ENCODE measurements at regions not wholly inside any gene's neighbourhood (a gene's known extent, or its start where the extent isn't known, plus 50 kb on each side); places are given as distances from the start of the nearest gene placed in this dataset.

DNA sequence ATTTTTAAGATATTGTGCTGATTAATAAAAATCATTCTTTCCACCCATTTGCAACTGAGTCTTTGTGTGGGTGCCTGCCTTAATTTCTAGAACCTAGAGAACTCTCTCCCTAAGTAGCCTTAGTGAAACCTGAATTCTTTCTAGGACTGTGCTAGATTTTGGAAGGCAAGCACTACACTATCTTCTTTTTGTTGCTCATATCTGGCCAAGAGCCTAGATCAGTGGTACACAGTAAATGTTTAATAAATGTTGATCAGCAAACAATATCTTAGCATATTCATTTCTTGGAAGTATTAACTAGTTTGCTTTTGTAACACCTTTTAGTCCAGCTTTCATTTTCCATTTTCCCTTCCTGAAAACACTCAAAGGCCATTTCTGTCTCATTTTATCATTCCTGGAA lies 108.5 kb upstream of the CARMIL1 start:
- no peaks in the 10 kb centered on the region for H3K9me3 ChIP-seq (ENCODE audit: control insufficient read depth, insufficient read depth, low read length)
- H3K4me1 ChIP-seq (ENCODE audit: control insufficient read depth, insufficient read depth, low read length), result no peaks in the 10 kb centered on the region
- no peaks in the 10 kb centered on the region for H3K36me3 ChIP-seq (ENCODE audit: control insufficient read depth, insufficient read depth, low read length)
- no peak overlapping the region for H3K4me3 ChIP-seq (ENCODE audit: low read depth, low read length)
- no peaks in the 10 kb centered on the region for H3K27me3 ChIP-seq (ENCODE audit: control insufficient read depth, insufficient read depth, low read length)
- H3K9ac ChIP-seq (ENCODE audit: low read depth, low read length), result no peak overlapping the region

DNA sequence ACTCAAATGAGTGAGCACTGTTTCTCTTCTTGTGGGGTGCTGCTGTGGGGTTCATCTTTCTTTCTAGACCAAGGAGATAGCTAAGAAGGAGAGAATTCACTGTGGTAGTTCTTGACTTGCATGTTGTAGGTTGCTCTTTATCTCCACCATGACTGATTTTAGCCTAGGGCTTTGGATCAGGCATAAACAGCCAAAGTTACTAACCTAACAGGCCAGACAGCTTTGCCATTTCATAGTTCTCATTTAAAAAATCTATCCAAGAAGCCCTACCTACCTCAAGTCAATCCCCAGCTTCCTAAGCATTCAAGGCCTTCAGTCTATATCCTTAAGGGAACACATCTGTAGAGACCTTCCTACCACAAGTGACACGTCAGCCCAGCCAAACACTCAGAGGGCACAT lies 107.9 kb upstream of the CARMIL1 start:
- Histone ChIP-seq H3K4me3 (ENCODE audit: low read depth, low read length) (no peak overlapping the region), H3K27me3 (ENCODE audit: control insufficient read depth, insufficient read depth, low read length) (no peaks in the 10 kb centered on the region), H3K4me1 (ENCODE audit: control insufficient read depth, insufficient read depth, low read length) (peaks cover 2% of the 10 kb centered on the region), H3K9me3 (ENCODE audit: control insufficient read depth, insufficient read depth, low read length) (no peaks in the 10 kb centered on the region), H3K36me3 (ENCODE audit: control insufficient read depth, insufficient read depth, low read length) (no peaks in the 10 kb centered on the region), H3K9ac (ENCODE audit: low read depth, low read length) (no peak overlapping the region)

DNA sequence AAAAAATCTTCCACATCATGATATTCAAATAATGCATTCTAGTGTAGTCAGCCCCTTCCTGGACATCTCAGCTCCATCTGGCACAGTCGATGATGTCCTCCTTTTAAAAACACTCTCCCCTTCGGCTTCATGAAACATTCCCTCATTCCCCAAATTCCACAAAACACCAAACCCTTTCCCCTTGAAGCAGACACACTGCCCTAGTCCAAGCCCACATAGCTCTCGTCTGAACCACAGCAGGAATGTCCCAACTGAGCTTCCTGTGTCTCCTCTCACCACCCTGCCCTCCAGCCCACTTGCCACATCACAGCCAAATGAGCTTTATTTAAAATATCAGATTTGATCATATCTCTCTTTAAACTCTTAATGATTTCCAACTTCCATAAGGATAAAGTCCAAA lies 106.4 kb upstream of the CARMIL1 start:
- Histone ChIP-seq H3K36me3 (ENCODE audit: control insufficient read depth, insufficient read depth, low read length) (no peaks in the 10 kb centered on the region), H3K9me3 (ENCODE audit: control insufficient read depth, insufficient read depth, low read length) (no peaks in the 10 kb centered on the region), H3K4me1 (ENCODE audit: control insufficient read depth, insufficient read depth, low read length) (peaks cover 2% of the 10 kb centered on the region), H3K27me3 (ENCODE audit: control insufficient read depth, insufficient read depth, low read length) (no peaks in the 10 kb centered on the region), H3K4me3 (ENCODE audit: low read depth, low read length) (no peak overlapping the region), H3K9ac (ENCODE audit: low read depth, low read length) (no peak overlapping the region)

DNA sequence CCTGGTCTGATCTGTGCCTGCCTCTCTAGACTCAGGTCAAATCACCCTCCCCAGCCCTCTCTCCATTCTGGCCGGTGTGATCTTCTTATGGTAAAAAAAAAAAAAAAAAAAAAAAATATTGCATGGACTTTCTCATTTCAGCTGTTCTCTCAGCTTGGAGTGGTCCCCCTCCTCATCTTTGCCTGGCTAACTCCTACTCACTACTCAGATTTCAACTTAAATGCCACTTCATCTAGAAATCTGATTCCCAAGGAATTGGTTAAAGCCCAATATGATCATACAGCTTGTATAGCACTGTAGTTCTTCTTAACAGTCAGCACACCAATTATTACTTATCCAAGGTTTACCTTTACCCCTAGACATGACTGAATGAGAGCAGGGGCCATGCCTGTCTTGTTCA lies 105.9 kb upstream of the CARMIL1 start:
- H3K9me3 ChIP-seq (ENCODE audit: control insufficient read depth, insufficient read depth, low read length), result no peaks in the 10 kb centered on the region
- no peak overlapping the region for H3K4me3 ChIP-seq (ENCODE audit: low read depth, low read length)
- H3K36me3 ChIP-seq (ENCODE audit: control insufficient read depth, insufficient read depth, low read length), result no peaks in the 10 kb centered on the region
- no peaks in the 10 kb centered on the region for H3K27me3 ChIP-seq (ENCODE audit: control insufficient read depth, insufficient read depth, low read length)
- H3K4me1 ChIP-seq (ENCODE audit: control insufficient read depth, insufficient read depth, low read length), result peaks cover 2% of the 10 kb centered on the region
- H3K9ac ChIP-seq (ENCODE audit: low read depth, low read length), result no peak overlapping the region

DNA sequence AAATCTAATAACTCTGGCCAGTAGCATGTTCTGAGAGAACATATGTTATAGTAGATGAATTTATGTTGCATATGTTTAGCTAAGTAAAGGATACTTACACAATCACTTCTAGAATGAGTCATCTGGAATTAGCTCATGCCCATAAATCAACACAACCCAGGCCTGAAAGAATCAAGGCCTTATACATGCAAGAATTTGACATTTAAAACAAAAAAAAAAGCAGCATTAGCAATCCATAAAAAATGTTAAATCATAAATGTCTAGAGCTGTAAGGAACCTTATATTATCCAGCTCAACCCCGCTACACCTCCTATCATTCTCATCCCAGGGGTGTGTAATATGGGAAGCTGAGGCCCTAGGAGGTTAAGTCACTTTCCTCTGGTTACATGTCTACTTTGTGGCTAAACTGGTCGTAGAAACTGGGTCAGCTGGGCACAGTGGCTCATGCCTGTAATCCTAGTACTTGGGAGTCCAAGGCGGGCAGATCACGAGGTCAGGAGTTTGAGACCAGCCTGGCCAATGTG lies 105.2 kb upstream of the CARMIL1 start:
- H3K9me3 ChIP-seq (ENCODE audit: control insufficient read depth, insufficient read depth, low read length), result no peaks in the 10 kb centered on the region
- H3K4me3 ChIP-seq (ENCODE audit: low read depth, low read length), result no peak overlapping the region
- H3K4me1 ChIP-seq (ENCODE audit: control insufficient read depth, insufficient read depth, low read length), result peaks cover 2% of the 10 kb centered on the region
- no peaks in the 10 kb centered on the region for H3K36me3 ChIP-seq (ENCODE audit: control insufficient read depth, insufficient read depth, low read length)
- no peaks in the 10 kb centered on the region for H3K27me3 ChIP-seq (ENCODE audit: control insufficient read depth, insufficient read depth, low read length)
- no peak overlapping the region for H3K9ac ChIP-seq (ENCODE audit: low read depth, low read length)

DNA sequence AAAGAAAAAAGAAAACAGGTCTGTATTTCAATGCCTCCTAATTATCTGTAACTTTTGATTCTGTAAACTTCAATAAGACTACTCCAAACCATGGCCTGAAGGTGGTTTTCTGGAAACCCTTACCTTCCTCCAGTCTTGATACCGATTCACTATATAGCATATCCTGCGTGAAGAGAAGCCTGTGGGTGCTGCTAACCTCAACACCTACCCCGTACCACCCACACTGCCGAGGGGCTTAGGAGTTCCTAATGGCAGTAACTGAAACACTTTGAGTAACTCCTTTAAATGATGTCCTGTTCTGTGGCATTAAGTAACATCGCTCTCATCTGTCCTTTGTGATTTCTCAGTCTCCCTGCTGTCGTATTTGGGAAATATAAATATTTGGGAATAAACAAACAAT lies 104.5 kb upstream of the CARMIL1 start:
- Histone ChIP-seq H3K4me1 (ENCODE audit: control insufficient read depth, insufficient read depth, low read length) (peaks cover 2% of the 10 kb centered on the region), H3K9me3 (ENCODE audit: control insufficient read depth, insufficient read depth, low read length) (no peaks in the 10 kb centered on the region), H3K36me3 (ENCODE audit: control insufficient read depth, insufficient read depth, low read length) (no peaks in the 10 kb centered on the region), H3K4me3 (ENCODE audit: low read depth, low read length) (no peak overlapping the region), H3K27me3 (ENCODE audit: control insufficient read depth, insufficient read depth, low read length) (no peaks in the 10 kb centered on the region), H3K9ac (ENCODE audit: low read depth, low read length) (no peak overlapping the region)

DNA sequence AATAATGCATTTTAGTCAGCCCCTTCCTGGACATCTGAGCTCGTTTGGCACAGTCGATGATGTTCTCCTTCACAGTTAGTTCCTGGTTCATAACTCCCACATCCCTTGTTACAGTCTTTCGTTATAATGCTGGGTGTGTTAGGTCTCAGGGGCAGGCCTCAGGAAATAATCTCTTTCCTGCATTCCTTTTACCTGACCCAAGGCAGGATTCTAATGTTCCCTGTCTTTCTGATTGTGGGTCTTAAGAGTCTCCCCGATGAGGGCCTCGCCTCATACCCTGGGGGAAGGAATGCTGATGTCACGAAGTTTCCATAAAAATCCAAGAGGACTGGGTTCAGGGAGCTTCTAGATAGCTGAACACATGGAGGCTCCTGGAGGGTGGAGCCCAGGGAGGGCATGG lies 104.0 kb upstream of the CARMIL1 start:
- Histone ChIP-seq H3K4me3 (ENCODE audit: low read depth, low read length) (no peak overlapping the region), H3K9me3 (ENCODE audit: control insufficient read depth, insufficient read depth, low read length) (no peaks in the 10 kb centered on the region), H3K9ac (ENCODE audit: low read depth, low read length) (no peak overlapping the region), H3K36me3 (ENCODE audit: control insufficient read depth, insufficient read depth, low read length) (no peaks in the 10 kb centered on the region), H3K27me3 (ENCODE audit: control insufficient read depth, insufficient read depth, low read length) (no peaks in the 10 kb centered on the region), H3K4me1 (ENCODE audit: control insufficient read depth, insufficient read depth, low read length) (peaks cover 2% of the 10 kb centered on the region)

DNA sequence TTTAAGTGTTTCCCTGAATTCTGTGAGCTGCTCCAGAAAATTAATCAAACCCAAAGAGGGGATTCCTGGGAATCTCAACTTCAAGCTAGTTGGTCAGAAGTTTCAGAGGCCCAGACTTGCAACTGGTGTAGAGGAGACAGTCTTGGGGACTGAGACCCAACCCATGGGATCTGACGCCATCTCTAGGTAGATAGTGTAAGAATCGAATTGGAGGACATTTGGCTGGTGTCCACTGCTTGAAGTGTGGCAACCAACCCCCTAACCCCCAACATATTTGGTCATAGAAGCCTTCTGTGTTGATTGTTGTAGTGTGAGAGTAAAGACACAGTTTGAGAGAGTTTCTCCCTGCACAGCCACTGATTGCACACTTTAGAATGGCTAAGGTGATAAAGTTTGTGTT lies 103.5 kb upstream of the CARMIL1 start:
- Histone ChIP-seq H3K9ac (ENCODE audit: low read depth, low read length) (no peak overlapping the region), H3K36me3 (ENCODE audit: control insufficient read depth, insufficient read depth, low read length) (no peaks in the 10 kb centered on the region), H3K9me3 (ENCODE audit: control insufficient read depth, insufficient read depth, low read length) (no peaks in the 10 kb centered on the region), H3K4me1 (ENCODE audit: control insufficient read depth, insufficient read depth, low read length) (peaks cover 2% of the 10 kb centered on the region), H3K4me3 (ENCODE audit: low read depth, low read length) (no peak overlapping the region), H3K27me3 (ENCODE audit: control insufficient read depth, insufficient read depth, low read length) (no peaks in the 10 kb centered on the region)

DNA sequence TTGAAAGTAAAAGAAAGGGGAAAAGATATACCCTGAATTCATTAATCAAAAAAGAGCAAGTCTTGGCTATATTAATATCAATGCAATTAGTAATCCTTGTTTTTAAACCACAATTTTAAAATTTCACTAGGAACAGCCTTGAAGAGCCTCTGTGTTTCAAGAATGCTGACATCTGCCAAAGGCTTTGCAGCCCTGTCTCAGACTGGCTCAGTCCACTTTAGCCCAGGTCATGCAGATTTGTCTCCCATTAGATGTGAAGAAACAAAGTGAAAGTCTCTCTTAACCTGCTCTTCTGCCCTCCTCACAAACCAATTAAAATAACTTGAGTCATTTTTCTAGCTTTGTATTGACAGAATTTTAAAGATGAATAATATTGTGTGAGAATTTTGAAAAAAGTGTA lies 102.7 kb upstream of the CARMIL1 start:
- Histone ChIP-seq H3K9ac (ENCODE audit: low read depth, low read length) (no peak overlapping the region), H3K4me3 (ENCODE audit: low read depth, low read length) (no peak overlapping the region), H3K9me3 (ENCODE audit: control insufficient read depth, insufficient read depth, low read length) (no peaks in the 10 kb centered on the region), H3K27me3 (ENCODE audit: control insufficient read depth, insufficient read depth, low read length) (no peaks in the 10 kb centered on the region), H3K4me1 (ENCODE audit: control insufficient read depth, insufficient read depth, low read length) (peaks cover 2% of the 10 kb centered on the region), H3K36me3 (ENCODE audit: control insufficient read depth, insufficient read depth, low read length) (no peaks in the 10 kb centered on the region)

DNA sequence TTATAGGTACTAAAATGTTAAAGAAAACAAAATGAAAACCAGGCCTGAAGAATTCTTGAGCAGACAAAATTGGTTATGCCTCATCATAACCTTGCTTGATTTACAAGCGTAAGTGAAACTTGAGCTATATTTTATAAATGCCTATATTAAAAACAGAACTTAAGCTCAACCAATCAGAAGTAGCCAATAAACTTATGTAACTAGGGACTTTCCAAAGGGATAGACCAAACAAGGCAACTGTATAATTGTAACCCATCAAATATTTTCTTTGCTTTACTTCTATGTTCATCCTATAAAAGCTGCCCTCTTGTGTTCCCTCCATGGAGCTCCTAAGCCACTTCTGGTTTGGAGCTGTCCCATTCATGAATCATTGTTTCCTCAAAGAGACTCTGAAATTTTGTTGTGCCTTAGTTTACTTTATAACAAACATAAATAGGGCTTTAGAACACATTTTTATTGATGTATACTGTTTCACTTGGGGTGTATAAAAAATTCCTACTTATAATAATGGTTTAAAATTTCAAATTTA lies 101.6 kb upstream of the CARMIL1 start:
- no peaks in the 10 kb centered on the region for H3K36me3 ChIP-seq (ENCODE audit: control insufficient read depth, insufficient read depth, low read length)
- H3K4me3 ChIP-seq (ENCODE audit: low read depth, low read length), result no peak overlapping the region
- H3K4me1 ChIP-seq (ENCODE audit: control insufficient read depth, insufficient read depth, low read length), result peaks cover 2% of the 10 kb centered on the region
- H3K9me3 ChIP-seq (ENCODE audit: control insufficient read depth, insufficient read depth, low read length), result no peaks in the 10 kb centered on the region
- no peaks in the 10 kb centered on the region for H3K27me3 ChIP-seq (ENCODE audit: control insufficient read depth, insufficient read depth, low read length)
- no peak overlapping the region for H3K9ac ChIP-seq (ENCODE audit: low read depth, low read length)

DNA sequence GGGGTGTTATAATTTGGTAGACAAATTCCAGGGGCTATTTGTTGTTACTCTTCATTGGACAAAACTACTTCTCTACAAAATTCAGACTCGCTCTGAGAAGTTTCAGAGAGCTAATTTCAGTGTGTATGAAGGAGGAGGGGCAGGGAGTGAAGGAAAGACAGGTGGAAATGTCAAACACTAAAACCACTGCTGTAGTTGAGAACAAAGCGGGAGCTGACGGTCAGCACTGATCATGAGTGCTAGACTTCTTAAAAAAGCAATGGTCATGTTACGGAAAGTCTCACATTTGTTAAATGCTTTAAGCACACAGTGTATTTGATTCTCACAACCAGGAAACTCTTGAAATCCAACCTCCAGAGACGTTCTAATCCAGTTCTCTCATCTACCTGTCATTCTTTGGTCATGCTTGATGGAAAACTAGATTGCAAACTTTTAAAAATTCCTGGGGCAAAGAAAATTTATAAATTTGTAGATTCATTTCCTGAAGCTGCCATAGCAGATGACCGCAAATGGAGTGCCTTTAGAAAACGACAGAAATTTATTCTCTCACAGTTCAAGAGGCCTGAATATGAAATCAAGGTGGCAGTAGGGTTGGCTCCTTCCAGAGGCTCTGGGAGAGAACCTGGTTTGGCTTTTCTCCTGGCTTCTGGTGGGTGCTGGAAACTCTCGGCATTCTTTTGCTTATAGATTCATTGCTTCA lies 100.7 kb upstream of the CARMIL1 start:
- no peak overlapping the region for H3K4me3 ChIP-seq (ENCODE audit: low read depth, low read length)
- no peaks in the 10 kb centered on the region for H3K27me3 ChIP-seq (ENCODE audit: control insufficient read depth, insufficient read depth, low read length)
- no peak overlapping the region for H3K9ac ChIP-seq (ENCODE audit: low read depth, low read length)
- no peaks in the 10 kb centered on the region for H3K9me3 ChIP-seq (ENCODE audit: control insufficient read depth, insufficient read depth, low read length)
- H3K36me3 ChIP-seq (ENCODE audit: control insufficient read depth, insufficient read depth, low read length), result no peaks in the 10 kb centered on the region
- H3K4me1 ChIP-seq (ENCODE audit: control insufficient read depth, insufficient read depth, low read length), result peaks cover 2% of the 10 kb centered on the region

DNA sequence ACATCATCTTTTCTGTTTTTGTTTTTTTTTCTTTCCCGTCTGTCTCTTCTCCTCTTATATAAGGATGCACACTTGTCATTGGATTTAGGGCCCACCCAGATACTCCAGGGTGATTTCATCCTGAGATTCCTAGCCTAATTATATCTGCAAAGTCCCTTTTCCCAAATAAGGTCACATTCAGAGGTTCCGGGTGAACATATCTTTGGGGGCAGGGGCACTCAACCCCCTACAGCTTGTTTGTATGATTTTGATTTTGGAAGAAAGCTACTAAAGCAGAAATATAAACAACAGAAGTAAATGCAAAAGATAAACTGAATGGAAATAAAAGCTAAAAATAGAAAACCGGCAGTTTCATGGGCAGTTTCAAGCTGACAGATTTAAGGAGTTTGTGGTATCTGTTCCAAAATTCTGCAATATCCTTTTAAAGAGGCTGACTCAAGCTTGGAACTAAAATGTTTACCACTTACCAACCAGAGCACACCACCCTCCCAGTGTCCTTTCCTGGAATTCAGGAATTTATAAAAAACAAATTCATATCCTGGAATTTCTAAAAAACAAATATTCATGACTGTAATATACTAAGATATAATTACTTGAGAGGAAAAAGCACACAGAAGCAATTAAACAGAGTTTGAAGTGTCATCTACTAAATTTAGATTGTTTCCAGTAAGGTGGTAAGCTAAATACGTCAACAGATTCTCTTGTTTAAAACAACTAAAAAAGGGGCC lies 100.0 kb upstream of the CARMIL1 start:
- Histone ChIP-seq H3K27me3 (ENCODE audit: control insufficient read depth, insufficient read depth, low read length) (no peaks in the 10 kb centered on the region), H3K9ac (ENCODE audit: low read depth, low read length) (no peak overlapping the region), H3K9me3 (ENCODE audit: control insufficient read depth, insufficient read depth, low read length) (no peaks in the 10 kb centered on the region), H3K36me3 (ENCODE audit: control insufficient read depth, insufficient read depth, low read length) (no peaks in the 10 kb centered on the region), H3K4me1 (ENCODE audit: control insufficient read depth, insufficient read depth, low read length) (peaks cover 2% of the 10 kb centered on the region), H3K4me3 (ENCODE audit: low read depth, low read length) (no peak overlapping the region)
